AG10803 (cell line): ENCODE measurements at regions not wholly inside any gene's neighbourhood (a gene's known extent, or its start where the extent isn't known, plus 50 kb on each side); places are given as distances from the start of the nearest gene placed in this dataset.
"Not testable (repeated sequence)": the region's sequence is repeated elsewhere in the genome, so short reads cannot be mapped to it uniquely, and the experiment has no call there.

Experiments used
- DNase-seq: peaks from one replicate; pipeline ENCODE4 v3.0.0; 2010; ENCODE audit warnings: low read depth
- H3K4me3 ChIP-seq: 2 replicates; pipeline ENCODE4 v1.5.1; 2011; ENCODE audit warnings: mild to moderate bottlenecking, low read length, control low read depth
- TF ChIP-seq, protein P1 (sequence below): conservative IDR thresholded peaks from 2 replicates; pipeline ENCODE4 v1.5.1; 2011; ENCODE audit warnings: mild to moderate bottlenecking, low read length, control low read depth, inconsistent platforms

- no peak overlapping the region for H3K4me3 ChIP-seq
- no peak for DNase-seq
- TF ChIP-seq, protein P1, sequence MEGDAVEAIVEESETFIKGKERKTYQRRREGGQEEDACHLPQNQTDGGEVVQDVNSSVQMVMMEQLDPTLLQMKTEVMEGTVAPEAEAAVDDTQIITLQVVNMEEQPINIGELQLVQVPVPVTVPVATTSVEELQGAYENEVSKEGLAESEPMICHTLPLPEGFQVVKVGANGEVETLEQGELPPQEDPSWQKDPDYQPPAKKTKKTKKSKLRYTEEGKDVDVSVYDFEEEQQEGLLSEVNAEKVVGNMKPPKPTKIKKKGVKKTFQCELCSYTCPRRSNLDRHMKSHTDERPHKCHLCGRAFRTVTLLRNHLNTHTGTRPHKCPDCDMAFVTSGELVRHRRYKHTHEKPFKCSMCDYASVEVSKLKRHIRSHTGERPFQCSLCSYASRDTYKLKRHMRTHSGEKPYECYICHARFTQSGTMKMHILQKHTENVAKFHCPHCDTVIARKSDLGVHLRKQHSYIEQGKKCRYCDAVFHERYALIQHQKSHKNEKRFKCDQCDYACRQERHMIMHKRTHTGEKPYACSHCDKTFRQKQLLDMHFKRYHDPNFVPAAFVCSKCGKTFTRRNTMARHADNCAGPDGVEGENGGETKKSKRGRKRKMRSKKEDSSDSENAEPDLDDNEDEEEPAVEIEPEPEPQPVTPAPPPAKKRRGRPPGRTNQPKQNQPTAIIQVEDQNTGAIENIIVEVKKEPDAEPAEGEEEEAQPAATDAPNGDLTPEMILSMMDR = no peak
Measured at GRCh38 chr9:23039402-23039801, 592.8 kb downstream of the DMRTA1 start.

DNA sequence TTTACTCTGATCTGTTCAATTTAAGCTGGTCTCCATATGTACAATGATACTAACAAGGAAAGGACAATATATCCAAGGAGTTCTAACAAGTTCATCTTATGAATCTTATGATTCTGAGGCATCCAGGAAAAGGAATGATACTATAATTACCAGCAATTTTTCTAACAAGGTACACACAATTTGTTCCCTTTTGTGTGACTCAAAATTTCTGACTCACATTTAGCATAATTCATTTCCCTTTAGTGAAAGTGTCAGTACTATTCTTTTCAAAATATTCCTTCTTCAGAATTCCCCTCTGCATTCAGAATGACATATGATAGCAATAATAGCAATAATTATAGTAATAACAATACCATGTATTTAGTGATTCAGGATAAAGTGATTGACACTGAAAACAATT lies 594.8 kb downstream of the DMRTA1 start:
- H3K4me3 ChIP-seq = no peak overlapping the region
- DNase-seq = no peak
- TF ChIP-seq, protein P1 = no peak

DNA sequence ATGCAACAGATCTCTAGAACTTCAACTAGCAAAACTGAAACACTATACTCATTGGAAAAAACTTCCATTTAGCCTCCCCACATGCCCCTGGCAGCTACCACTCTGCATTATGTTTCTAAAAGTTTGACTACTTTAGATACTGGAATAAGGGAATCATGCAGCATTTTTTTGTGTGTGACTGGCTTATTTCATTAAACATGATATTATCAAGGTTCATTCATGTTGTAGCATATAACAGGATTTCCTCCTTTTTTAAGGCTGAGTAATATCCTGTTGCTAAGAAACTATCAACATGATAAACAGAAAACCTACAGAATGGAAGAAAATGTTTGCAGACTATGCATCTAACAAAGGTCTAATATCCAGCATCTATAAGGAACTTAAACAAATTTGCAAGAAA lies 597.9 kb downstream of the DMRTA1 start:
- DNase-seq = no peak
- H3K4me3 ChIP-seq = no peak overlapping the region
- TF ChIP-seq, protein P1 = no peak

DNA sequence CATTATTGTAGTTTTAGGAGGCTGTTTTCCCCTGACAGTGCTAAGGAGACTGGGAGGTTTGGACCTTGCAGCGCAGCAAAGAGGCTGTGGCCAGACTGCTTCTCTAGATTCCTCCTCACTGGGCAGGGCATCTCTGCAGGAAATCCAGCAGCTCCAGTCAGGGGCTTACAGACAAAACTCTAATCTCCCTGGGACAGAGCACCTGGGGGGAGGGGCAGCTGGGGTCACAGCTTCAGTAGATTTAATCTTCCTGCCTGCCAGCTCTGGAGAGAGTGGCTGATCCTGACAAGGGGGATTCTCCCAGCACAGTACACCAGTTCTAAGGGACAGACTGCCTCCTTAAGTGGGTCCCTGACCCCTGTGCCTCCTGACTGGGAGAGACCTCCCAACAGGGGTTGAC lies 599.4 kb downstream of the DMRTA1 start:
- not testable (repeated sequence) for H3K4me3 ChIP-seq

GRCh38 chr9:23050548-23050947 lies 603.9 kb downstream of the DMRTA1 start:
- TF ChIP-seq, protein P1 = no peak
- DNase-seq = no peak
- no peak overlapping the region for H3K4me3 ChIP-seq

More for the DNA sequence above, 599.4 kb downstream of the DMRTA1 start:
- not testable (repeated sequence) for DNase-seq

- TF ChIP-seq, protein P1 = no peak
- no peak for DNase-seq
- no peak overlapping the region for H3K4me3 ChIP-seq
Measured at GRCh38 chr9:23073136-23073535, 626.5 kb downstream of the DMRTA1 start.

GRCh38 chr9:23079798-23080197 lies 633.2 kb downstream of the DMRTA1 start:
- H3K4me3 ChIP-seq = no peak overlapping the region
- TF ChIP-seq, protein P1 = no peak
- DNase-seq = no peak

DNA sequence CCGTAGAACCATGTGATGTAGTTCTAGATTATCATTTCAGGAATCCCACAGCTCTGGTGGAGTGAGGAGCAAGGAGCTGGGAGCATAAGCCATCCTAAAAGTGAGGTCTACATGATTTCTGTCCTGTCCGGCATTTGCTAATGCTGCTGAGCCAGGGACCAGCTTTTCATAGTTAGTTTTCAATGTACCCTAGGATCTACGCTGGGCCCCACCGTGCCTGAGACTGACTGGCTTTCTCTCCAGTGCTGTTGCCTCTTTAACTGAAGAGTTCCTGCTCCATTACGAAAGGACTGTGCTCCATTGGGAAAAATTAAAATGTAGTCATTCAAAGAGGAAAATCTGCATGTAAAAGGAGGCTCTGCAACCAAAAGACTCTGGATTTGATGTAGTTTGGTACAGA lies 634.8 kb downstream of the DMRTA1 start:
- TF ChIP-seq, protein P1 = no peak
- DNase-seq = no peak
- no peak overlapping the region for H3K4me3 ChIP-seq
